H9 (cell line): ENCODE measurements at regions not wholly inside any gene's neighbourhood (a gene's known extent, or its start where the extent isn't known, plus 50 kb on each side); places are given as distances from the start of the nearest gene placed in this dataset.

Source experiments
- DNase-seq: peaks from one replicate; pipeline ENCODE4 v3.0.0-alpha.2; 2017
- H2AFZ ChIP-seq: one replicate; pipeline ENCODE4 v1.6.1; 2013; ENCODE audit warnings: mild to moderate bottlenecking, low read length, control low read depth, moderate library complexity
- H2AK5ac ChIP-seq: 2 replicates; pipeline ENCODE4 v1.6.1; 2013; ENCODE audit warnings: low read length, control low read depth, mixed read lengths; ENCODE audit not compliant: insufficient read length
- H2BK120ac ChIP-seq: one replicate; pipeline ENCODE4 v1.6.1; 2013; ENCODE audit warnings: low read depth, mild to moderate bottlenecking, low read length, control low read depth, inconsistent platforms; ENCODE audit not compliant: poor library complexity, severe bottlenecking
- H2BK12ac ChIP-seq: 2 replicates; pipeline ENCODE4 v1.6.1; 2013; ENCODE audit warnings: low read length, control low read depth, mixed read lengths, low read depth; ENCODE audit not compliant: insufficient read length
- H2BK15ac ChIP-seq: 2 replicates; pipeline ENCODE4 v1.6.1; 2013; ENCODE audit warnings: low read depth, low read length, control low read depth
- H2BK20ac ChIP-seq: one replicate; pipeline ENCODE4 v1.6.1; 2013; ENCODE audit warnings: low read depth, mild to moderate bottlenecking, low read length, control low read depth, inconsistent platforms; ENCODE audit not compliant: poor library complexity, severe bottlenecking
- H2BK5ac ChIP-seq: 2 replicates; pipeline ENCODE4 v1.6.1; 2013; ENCODE audit warnings: low read length, control low read depth, mixed read lengths; ENCODE audit not compliant: insufficient read length
- H3K14ac ChIP-seq: 2 replicates; pipeline ENCODE4 v1.6.1; 2013; ENCODE audit warnings: low read length, control low read depth; ENCODE audit not compliant: insufficient read depth
- H3K18ac ChIP-seq: 2 replicates; pipeline ENCODE4 v1.6.1; 2013; ENCODE audit warnings: low read depth, mild to moderate bottlenecking, mixed read lengths, low read length, control low read depth; ENCODE audit not compliant: insufficient read length
- H3K23ac ChIP-seq: 2 replicates; pipeline ENCODE4 v1.6.1; 2013; ENCODE audit warnings: low read length, control low read depth, mixed read lengths, low read depth; ENCODE audit not compliant: insufficient read length
- H3K23me2 ChIP-seq: 2 replicates; pipeline ENCODE4 v1.6.1; 2013; ENCODE audit warnings: low read depth, mild to moderate bottlenecking, mixed read lengths, low read length, control low read depth; ENCODE audit not compliant: insufficient read length, poor library complexity, severe bottlenecking
- H3K27ac ChIP-seq: 2 replicates; pipeline ENCODE4 v1.5.1; 2013; ENCODE audit warnings: low read length, control low read depth, mixed read lengths, low read depth; ENCODE audit not compliant: insufficient read length
- H3K27me3 ChIP-seq: 2 replicates; pipeline ENCODE4 v1.6.1; 2013; ENCODE audit warnings: low read length, control low read depth, inconsistent platforms; ENCODE audit not compliant: insufficient read depth
- H3K4ac ChIP-seq: 2 replicates; pipeline ENCODE4 v1.6.1; 2013; ENCODE audit warnings: low read depth, mild to moderate bottlenecking, control low read depth, inconsistent platforms, low read length, moderate library complexity
- H3K4me1 ChIP-seq: 2 replicates; pipeline ENCODE4 v1.6.1; 2013; ENCODE audit warnings: low read length, control low read depth, inconsistent platforms; ENCODE audit not compliant: insufficient read depth
- H3K4me2 ChIP-seq: 2 replicates; pipeline ENCODE4 v1.6.1; 2013; ENCODE audit warnings: low read length, control low read depth, mixed read lengths; ENCODE audit not compliant: insufficient read length, insufficient read depth
- H3K56ac ChIP-seq: 2 replicates; pipeline ENCODE4 v1.6.1; 2013; ENCODE audit warnings: low read depth, mild to moderate bottlenecking, mixed read lengths, low read length, control low read depth; ENCODE audit not compliant: insufficient read length
- H3K79me1 ChIP-seq: 2 replicates; pipeline ENCODE4 v1.6.1; 2013; ENCODE audit warnings: low read depth, mild to moderate bottlenecking, moderate library complexity, low read length, control low read depth, inconsistent platforms; ENCODE audit not compliant: insufficient read depth, poor library complexity, severe bottlenecking
- H3K79me2 ChIP-seq: 2 replicates; pipeline ENCODE4 v1.6.1; 2013; ENCODE audit warnings: low read length, control low read depth, inconsistent platforms; ENCODE audit not compliant: insufficient read depth
- H3K9ac ChIP-seq: 2 replicates; pipeline ENCODE4 v1.6.1; 2013; ENCODE audit warnings: low read length, control low read depth, mixed read lengths; ENCODE audit not compliant: insufficient read length; ENCODE audit errors: extremely low read depth
- H3K9me3 ChIP-seq: one replicate; pipeline ENCODE4 v1.6.1; 2013; ENCODE audit warnings: low read depth, low read length, inconsistent platforms; ENCODE audit not compliant: control insufficient read depth
- H3T11ph ChIP-seq: one replicate; pipeline ENCODE4 v1.6.1; 2013; ENCODE audit warnings: mild to moderate bottlenecking, low read length, control low read depth, inconsistent platforms
- H4K20me1 ChIP-seq: one replicate; pipeline ENCODE4 v1.6.1; 2013; ENCODE audit not compliant: control insufficient read depth, insufficient read length, insufficient read depth
- H4K5ac ChIP-seq: 2 replicates; pipeline ENCODE4 v1.6.1; 2013; ENCODE audit warnings: low read depth, mild to moderate bottlenecking, mixed read lengths, low read length, control low read depth; ENCODE audit not compliant: insufficient read length
- H4K8ac ChIP-seq: replicated peaks from 2 replicates; pipeline ENCODE4 v1.6.1; 2013; ENCODE audit warnings: low read length, control low read depth, mixed read lengths, low read depth; ENCODE audit not compliant: insufficient read length
- H4K91ac ChIP-seq: 2 replicates; pipeline ENCODE4 v1.6.1; 2013; ENCODE audit warnings: low read depth, mild to moderate bottlenecking, moderate library complexity, mixed read lengths, low read length, control low read depth; ENCODE audit not compliant: insufficient read length
- H3K27ac Mint-ChIP-seq, 3 experiments: 2 replicates in 2 of 3; 3 replicates in 1 of 3; pipeline ENCODE4 v1.8.0; 2020 to 2021; ENCODE audit warnings: mixed read lengths in 3 of 3, mild to moderate bottlenecking in 1 of 3, moderate library complexity in 1 of 3
- H3K27me3 Mint-ChIP-seq: 2 replicates; pipeline ENCODE4 v1.8.0; 2021; ENCODE audit warnings: low read depth, mild to moderate bottlenecking, moderate library complexity, mixed read lengths
- H3K36me3 Mint-ChIP-seq, 3 experiments: 2 replicates in 2 of 3; 3 replicates in 1 of 3; pipeline ENCODE4 v1.8.0; 2020 to 2021; ENCODE audit warnings: low read depth in 3 of 3, mixed read lengths in 3 of 3; ENCODE audit not compliant: insufficient read depth in 1 of 3
- H3K4me1 Mint-ChIP-seq, 2 experiments: 2 replicates each; pipeline ENCODE4 v1.8.0; 2020; ENCODE audit warnings: mixed read lengths in 2 of 2
- H3K4me3 Mint-ChIP-seq, 2 experiments: 2 replicates in 1 of 2; 3 replicates in 1 of 2; pipeline ENCODE4 v1.8.0; 2020 to 2021; ENCODE audit warnings: mild to moderate bottlenecking in 2 of 2, mixed read lengths in 2 of 2, moderate library complexity in 1 of 2
- H3K9me3 Mint-ChIP-seq, 2 experiments: 2 replicates in 1 of 2; 3 replicates in 1 of 2; pipeline ENCODE4 v1.8.0; 2020; ENCODE audit warnings: mild to moderate bottlenecking in 2 of 2, mixed read lengths in 2 of 2, moderate library complexity in 1 of 2
- CTCF ChIP-seq: fragments of 200-600 bp; sonication (generic); conservative IDR thresholded peaks from 3 replicates; pipeline ENCODE4 v1.8.0; 2021; ENCODE audit warnings: antibody characterized with exemption, mild to moderate bottlenecking
- WGBS: extraction: QIAGEN DNeasy Blood & Tissue Kit; methylation state at CpG from one replicate; pipeline ENCODE4 v1.1.7; 2013; ENCODE audit warnings: missing lambda C conversion rate, low lambda C conversion rate, mixed read lengths; ENCODE audit not compliant: insufficient read length; ENCODE audit errors: extremely low coverage; 5-methylcytosine and 5-hydroxymethylcytosine counted together

- Histone ChIP-seq H3K4me1 (no peaks in the 10 kb centered on the region), H2BK15ac (no peak overlapping the region), H3K4me2 (no peak overlapping the region), H3K27ac (no peak overlapping the region), H4K8ac (no peak overlapping the region), H2BK12ac (no peak overlapping the region), H4K5ac (no peak overlapping the region), H3K9ac (no peak overlapping the region), H2AFZ (no peak overlapping the region), H3K79me2 (no peaks in the 10 kb centered on the region), H4K91ac (no peak overlapping the region), H2BK20ac (no peak overlapping the region), H3K4ac (no peak overlapping the region), H3K56ac (no peak overlapping the region), H3K9me3 (no peaks in the 10 kb centered on the region), H4K20me1 (no peaks in the 10 kb centered on the region), H3T11ph (no peak overlapping the region), H2BK5ac (no peak overlapping the region), H2AK5ac (no peak overlapping the region), H3K23ac (no peak overlapping the region), H3K79me1 (no peaks in the 10 kb centered on the region), H3K18ac (no peak overlapping the region), H3K14ac (no peak overlapping the region), H3K23me2 (no peaks in the 10 kb centered on the region), H3K27me3 (no peaks in the 10 kb centered on the region), H2BK120ac (no peak overlapping the region)
- peaks cover 6 to 13% of the 10 kb centered on the region in 2 experiments for H3K9me3 Mint-ChIP-seq
- peaks cover 7 to 17% (median 9%) of the 10 kb centered on the region in 3 experiments for H3K36me3 Mint-ChIP-seq
- no CpG with 5 or more reads among the region's 3 CpGs for WGBS
- TF ChIP-seq CTCF, result no peak
- no peak overlapping the region; a peak in 1 of 7 replicates for H3K27ac Mint-ChIP-seq
- H3K27me3 Mint-ChIP-seq, result no peaks in the 10 kb centered on the region; the same call in 1 of the 2 replicates
- H3K4me1 Mint-ChIP-seq, result peaks cover 10 to 18% of the 10 kb centered on the region in 2 experiments
- no peak overlapping the region for H3K4me3 Mint-ChIP-seq
- no peak for DNase-seq
These were observed 442.9 kb downstream of the HTR7 start for GRCh38 chr10:90414926-90415325.
